ENCODE measurements at regions not wholly inside any gene's neighbourhood (a gene's known extent, or its start where the extent isn't known, plus 50 kb on each side); places are given as distances from the start of the nearest gene placed in this dataset.

DNA sequence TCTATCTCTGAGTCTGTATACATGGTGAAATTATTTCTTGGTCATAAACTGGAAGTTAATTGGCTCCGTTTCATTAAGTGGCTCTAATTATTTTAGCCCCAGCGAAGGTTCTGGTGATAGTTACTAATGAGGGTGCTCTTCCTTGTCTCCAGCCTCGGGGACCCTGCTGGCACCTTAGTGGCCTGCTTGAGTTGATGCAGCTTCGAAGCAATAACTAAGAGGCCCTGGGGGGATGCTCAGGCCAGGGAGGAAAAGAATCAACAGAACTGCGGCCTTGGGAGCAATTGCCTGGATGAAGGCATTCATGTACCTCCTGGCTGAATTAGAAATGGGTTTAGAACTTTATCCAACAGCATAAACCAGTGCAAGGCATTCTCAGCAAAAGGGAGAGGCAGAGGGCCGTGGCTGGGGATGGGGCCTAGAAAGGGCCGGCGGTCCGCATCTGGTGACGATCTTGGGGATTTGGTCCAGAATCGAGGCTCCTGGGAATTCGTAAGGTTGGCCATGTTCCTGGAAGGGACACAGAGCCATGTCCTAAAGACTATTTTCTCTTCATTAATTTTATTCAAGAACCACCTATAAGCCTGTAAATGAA, 100.0 kb upstream of the AJAP1 start:
- no peak for DNase-seq (ENCODE audit: extremely low read depth, low read depth)
- TF ChIP-seq, protein P1, sequence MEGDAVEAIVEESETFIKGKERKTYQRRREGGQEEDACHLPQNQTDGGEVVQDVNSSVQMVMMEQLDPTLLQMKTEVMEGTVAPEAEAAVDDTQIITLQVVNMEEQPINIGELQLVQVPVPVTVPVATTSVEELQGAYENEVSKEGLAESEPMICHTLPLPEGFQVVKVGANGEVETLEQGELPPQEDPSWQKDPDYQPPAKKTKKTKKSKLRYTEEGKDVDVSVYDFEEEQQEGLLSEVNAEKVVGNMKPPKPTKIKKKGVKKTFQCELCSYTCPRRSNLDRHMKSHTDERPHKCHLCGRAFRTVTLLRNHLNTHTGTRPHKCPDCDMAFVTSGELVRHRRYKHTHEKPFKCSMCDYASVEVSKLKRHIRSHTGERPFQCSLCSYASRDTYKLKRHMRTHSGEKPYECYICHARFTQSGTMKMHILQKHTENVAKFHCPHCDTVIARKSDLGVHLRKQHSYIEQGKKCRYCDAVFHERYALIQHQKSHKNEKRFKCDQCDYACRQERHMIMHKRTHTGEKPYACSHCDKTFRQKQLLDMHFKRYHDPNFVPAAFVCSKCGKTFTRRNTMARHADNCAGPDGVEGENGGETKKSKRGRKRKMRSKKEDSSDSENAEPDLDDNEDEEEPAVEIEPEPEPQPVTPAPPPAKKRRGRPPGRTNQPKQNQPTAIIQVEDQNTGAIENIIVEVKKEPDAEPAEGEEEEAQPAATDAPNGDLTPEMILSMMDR (IDR thresholded peaks at IDR 0.05; ENCODE audit: low read depth, low read length, missing control alignments), result no peak
- no peak overlapping the region for H3K4me3 ChIP-seq (replicated peaks; ENCODE audit: low read depth, low read length)

DNA sequence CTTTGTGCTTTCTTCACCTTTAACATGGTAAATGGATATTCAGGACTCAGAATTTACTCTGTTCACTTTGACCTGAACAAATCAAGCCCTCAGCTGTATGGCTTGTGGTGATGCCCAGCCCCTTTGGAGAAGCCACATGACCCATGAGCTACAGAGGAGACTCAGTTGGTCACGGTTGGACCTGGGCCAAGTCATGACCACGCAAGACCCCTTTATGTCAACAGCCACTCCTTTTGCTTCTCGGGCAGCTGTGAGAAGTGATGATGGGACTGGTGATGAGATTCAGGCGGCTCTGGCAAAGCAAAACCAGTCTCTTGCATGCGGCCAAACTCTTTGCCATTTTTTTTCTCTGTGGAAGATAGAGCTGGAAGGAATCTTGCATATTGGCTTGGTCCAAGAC, 96.5 kb upstream of the AJAP1 start:
- H3K4me3 ChIP-seq (replicated peaks; ENCODE audit: low read depth, low read length), result no peak overlapping the region
- TF ChIP-seq, protein P1 (IDR thresholded peaks at IDR 0.05; ENCODE audit: low read depth, low read length, missing control alignments), result no peak
- DNase-seq (ENCODE audit: extremely low read depth, low read depth), result no peak

DNA sequence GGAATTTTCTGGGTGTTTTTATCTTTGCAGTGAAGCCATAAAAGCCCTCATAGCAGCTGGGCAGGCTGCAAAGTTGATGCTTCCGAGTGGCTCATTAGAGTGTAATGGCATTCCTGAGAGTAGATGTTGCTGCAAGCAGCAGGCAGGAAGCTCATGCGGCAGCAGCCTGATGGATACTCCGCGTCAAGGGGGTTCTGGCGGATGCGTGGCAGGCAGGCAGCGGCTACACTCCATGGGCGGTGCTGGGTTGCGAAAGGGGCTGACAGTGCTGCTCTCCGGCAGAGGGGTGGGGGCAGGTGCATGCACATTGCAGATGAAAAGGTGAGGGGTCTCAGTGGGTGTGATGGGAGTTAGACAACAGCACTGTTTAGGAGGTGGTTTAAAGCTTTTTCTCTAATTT, 93.2 kb upstream of the AJAP1 start:
- TF ChIP-seq, protein P1 (IDR thresholded peaks at IDR 0.05; ENCODE audit: low read depth, low read length, missing control alignments), result no peak
- DNase-seq (ENCODE audit: extremely low read depth, low read depth), result no peak
- no peak overlapping the region for H3K4me3 ChIP-seq (replicated peaks; ENCODE audit: low read depth, low read length)

DNA sequence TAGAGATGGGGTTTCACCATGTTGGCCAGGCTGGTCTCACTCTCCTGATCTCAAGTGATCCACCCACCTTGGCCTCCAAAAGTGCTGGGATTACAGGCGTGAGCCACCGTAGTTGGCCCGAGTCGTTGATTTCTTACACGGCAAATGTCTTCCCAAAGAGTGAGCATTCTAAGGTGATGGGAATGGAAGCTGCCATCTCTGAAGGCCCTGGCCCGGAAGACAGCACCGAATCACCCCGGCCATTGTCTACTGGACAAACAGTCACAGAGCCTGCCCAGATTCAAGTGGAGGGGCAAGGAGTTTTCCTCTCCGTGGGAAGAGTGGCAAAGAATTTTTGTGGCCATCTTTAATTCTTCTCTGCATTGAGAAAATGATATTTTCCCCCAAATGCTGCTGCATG, 92.1 kb upstream of the AJAP1 start:
- H3K4me3 ChIP-seq (replicated peaks; ENCODE audit: low read depth, low read length), result no peak overlapping the region
- DNase-seq (ENCODE audit: extremely low read depth, low read depth), result no peak
- TF ChIP-seq, protein P1 (IDR thresholded peaks at IDR 0.05; ENCODE audit: low read depth, low read length, missing control alignments), result no peak

DNA sequence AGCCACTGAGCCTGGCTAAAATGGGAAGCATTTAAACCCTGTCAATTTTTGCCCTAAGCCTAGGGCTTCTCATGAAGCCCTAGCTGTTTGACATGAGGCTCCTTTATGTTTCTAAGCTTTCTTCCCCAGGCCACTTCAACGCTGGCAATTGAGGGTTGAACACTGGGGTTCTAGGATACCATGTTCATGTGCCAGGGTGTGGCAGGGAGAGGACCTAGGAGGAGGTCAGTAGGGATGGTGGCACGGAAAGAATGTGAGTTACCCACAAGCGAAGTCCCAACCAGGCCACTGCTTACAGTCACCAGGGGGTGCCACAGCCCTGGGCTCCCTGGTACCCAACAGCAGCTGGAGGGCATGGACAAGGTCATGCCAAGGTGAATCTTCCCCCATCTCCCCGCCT, 90.8 kb upstream of the AJAP1 start:
- H3K4me3 ChIP-seq (replicated peaks; ENCODE audit: low read depth, low read length), result no peak overlapping the region
- no peak for DNase-seq (ENCODE audit: extremely low read depth, low read depth)
- TF ChIP-seq, protein P1 (IDR thresholded peaks at IDR 0.05; ENCODE audit: low read depth, low read length, missing control alignments), result no peak

DNA sequence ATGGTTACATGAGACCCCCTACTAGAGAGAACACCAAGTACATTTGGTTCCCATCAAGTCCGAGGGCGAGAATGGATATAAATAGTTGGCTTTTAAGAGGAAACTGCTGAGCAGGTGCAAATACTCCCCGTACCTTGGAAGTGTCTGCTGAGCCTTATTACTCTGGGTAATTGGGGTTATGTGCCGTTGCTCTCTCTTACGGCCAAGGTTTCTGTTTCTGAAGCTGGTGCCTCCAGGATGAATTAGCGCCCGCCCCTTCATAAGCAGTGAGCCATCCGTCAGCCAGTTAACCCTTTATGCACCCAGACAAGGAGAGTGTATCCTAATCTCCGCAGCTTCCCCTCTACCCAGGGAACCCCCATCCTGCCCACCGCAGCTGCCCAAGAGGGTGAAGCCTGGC, 90.4 kb upstream of the AJAP1 start:
- no peak for DNase-seq (ENCODE audit: extremely low read depth, low read depth)
- TF ChIP-seq, protein P1 (IDR thresholded peaks at IDR 0.05; ENCODE audit: low read depth, low read length, missing control alignments), result no peak
- H3K4me3 ChIP-seq (replicated peaks; ENCODE audit: low read depth, low read length), result no peak overlapping the region

DNA sequence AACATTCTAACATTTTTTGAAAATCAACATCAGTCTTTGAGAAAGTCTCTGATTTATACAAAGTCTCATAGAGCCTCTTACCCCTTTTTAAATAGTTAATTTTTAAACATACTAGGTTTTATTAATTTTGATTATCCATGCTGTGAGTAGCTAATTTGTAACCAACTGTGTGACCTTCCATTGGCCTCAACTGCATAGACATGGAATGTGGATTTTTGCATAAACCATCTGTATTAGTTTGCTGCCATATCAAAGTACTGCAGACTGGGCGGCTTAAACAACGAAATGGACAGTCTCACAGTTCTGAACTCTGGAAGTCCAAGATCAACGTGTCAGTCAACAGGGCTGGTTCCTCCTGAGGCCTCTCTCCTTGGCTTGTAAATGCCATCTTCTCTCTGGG, 89.2 kb upstream of the AJAP1 start:
- no peak overlapping the region for H3K4me3 ChIP-seq (replicated peaks; ENCODE audit: low read depth, low read length)
- TF ChIP-seq, protein P1 (IDR thresholded peaks at IDR 0.05; ENCODE audit: low read depth, low read length, missing control alignments), result no peak
- no peak for DNase-seq (ENCODE audit: extremely low read depth, low read depth)

Measured in HFF-Myc (cell line).